WERI-Rb-1 (cell line): ENCODE measurements at regions not wholly inside any gene's neighbourhood (a gene's known extent, or its start where the extent isn't known, plus 50 kb on each side); places are given as distances from the start of the nearest gene placed in this dataset.

Experiments
- DNase-seq: peaks from one replicate; pipeline ENCODE4 v3.0.0-alpha.2; 2020
- H3K27ac ChIP-seq: fragments of 250-450 bp; sonication (Bioruptor Pico); 2 replicates; pipeline ENCODE4 v1.5.1; 2020; ENCODE audit warnings: mild to moderate bottlenecking, moderate library complexity
- H3K27me3 ChIP-seq: fragments of 250-450 bp; sonication (Bioruptor Pico); 2 replicates; pipeline ENCODE4 v1.5.1; 2021; ENCODE audit warnings: mild to moderate bottlenecking, low read depth, moderate library complexity; ENCODE audit not compliant: insufficient read depth, severe bottlenecking
- H3K36me3 ChIP-seq: fragments of 250-450 bp; sonication (Bioruptor Pico); 2 replicates; pipeline ENCODE4 v1.5.1; 2020; ENCODE audit warnings: mild to moderate bottlenecking, moderate library complexity
- H3K4me3 ChIP-seq: 2 replicates; pipeline ENCODE4 v1.5.1; 2011; ENCODE audit warnings: low read depth, mild to moderate bottlenecking, control low read depth, low read length
- H3K9me3 ChIP-seq: fragments of 250-450 bp; sonication (Bioruptor Pico); 2 replicates; pipeline ENCODE4 v1.5.1; 2021; ENCODE audit warnings: mild to moderate bottlenecking, moderate library complexity; ENCODE audit not compliant: severe bottlenecking
- TF ChIP-seq, protein P1 (sequence below): IDR thresholded peaks from 2 replicates; pipeline ENCODE4 v1.5.1; 2011; ENCODE audit warnings: low read depth, mild to moderate bottlenecking, control low read depth, inconsistent platforms, low read length

DNA sequence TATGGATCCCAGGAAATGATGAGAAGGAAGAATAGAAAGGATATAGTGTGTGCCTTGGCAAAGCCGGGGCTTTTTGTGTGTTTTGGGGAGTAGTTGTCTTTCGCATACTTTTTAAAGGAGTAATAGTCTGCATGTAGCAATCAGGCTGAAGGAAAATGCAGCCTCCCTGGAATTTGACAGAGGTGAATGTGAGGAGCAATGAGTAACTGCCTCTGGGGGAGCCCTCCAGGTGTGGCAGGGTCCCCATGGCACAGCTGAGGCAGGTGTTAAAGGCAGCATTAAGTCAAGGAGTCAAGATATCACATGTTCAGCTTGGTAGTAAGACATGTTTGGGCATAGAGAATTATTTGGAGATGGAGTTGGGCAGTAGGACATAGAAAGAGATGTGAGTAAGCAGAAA, 203.1 kb downstream of the C6orf118 start:
- H3K4me3 ChIP-seq, result no peak overlapping the region
- TF ChIP-seq, protein P1, sequence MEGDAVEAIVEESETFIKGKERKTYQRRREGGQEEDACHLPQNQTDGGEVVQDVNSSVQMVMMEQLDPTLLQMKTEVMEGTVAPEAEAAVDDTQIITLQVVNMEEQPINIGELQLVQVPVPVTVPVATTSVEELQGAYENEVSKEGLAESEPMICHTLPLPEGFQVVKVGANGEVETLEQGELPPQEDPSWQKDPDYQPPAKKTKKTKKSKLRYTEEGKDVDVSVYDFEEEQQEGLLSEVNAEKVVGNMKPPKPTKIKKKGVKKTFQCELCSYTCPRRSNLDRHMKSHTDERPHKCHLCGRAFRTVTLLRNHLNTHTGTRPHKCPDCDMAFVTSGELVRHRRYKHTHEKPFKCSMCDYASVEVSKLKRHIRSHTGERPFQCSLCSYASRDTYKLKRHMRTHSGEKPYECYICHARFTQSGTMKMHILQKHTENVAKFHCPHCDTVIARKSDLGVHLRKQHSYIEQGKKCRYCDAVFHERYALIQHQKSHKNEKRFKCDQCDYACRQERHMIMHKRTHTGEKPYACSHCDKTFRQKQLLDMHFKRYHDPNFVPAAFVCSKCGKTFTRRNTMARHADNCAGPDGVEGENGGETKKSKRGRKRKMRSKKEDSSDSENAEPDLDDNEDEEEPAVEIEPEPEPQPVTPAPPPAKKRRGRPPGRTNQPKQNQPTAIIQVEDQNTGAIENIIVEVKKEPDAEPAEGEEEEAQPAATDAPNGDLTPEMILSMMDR, result no peak
- no peaks in the 10 kb centered on the region for H3K27me3 ChIP-seq
- no peaks in the 10 kb centered on the region for H3K9me3 ChIP-seq
- no peak for DNase-seq
- no peaks in the 10 kb centered on the region for H3K36me3 ChIP-seq
- no peak overlapping the region for H3K27ac ChIP-seq

DNA sequence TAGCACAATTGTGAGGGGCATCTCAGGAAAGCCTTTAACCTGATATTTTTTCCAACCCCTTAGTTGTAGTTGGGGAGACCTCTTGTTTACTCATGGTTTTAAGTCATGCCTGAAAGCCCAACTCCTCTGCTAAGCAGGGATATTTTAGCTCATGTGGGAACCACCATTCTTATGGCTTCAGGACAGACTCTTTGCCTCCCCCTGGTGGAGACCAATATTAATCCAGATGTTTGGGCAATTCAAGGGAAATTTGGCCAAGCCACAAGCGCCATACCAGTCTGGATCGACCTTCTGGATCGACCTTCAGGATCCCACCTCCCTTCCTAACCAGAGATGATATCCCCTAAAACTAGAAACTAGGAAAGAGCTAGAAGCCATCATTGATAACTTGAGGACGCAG, 211.2 kb downstream of the C6orf118 start:
- Histone ChIP-seq H3K27ac (no peak overlapping the region), H3K36me3 (no peaks in the 10 kb centered on the region), H3K27me3 (no peaks in the 10 kb centered on the region), H3K4me3 (no peak overlapping the region), H3K9me3 (no peaks in the 10 kb centered on the region)
- TF ChIP-seq, protein P1, result peak; percentile 43
- no peak for DNase-seq

DNA sequence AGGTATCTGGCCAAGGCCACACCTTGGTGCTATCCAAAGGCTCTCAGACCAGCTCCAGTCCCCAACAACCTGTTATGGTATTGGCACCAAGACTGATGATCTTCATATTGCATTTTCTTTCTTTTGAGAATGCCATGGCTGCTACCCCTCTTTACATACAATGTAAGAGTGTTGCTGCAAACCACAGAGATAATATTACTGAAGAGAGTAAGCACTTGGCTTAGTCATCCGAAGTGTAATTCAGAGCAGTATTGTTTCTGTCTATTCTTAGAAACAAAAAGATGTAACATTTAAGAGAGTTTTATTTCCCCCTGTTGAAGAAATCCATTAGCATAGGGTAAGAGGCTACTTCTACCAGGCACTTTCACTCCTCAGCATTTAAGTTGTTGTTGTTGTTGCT, 212.5 kb downstream of the C6orf118 start:
- Histone ChIP-seq H3K36me3 (no peaks in the 10 kb centered on the region), H3K4me3 (no peak overlapping the region), H3K9me3 (no peaks in the 10 kb centered on the region), H3K27me3 (no peaks in the 10 kb centered on the region), H3K27ac (no peak overlapping the region)
- no peak for DNase-seq
- TF ChIP-seq, protein P1, result no peak

DNA sequence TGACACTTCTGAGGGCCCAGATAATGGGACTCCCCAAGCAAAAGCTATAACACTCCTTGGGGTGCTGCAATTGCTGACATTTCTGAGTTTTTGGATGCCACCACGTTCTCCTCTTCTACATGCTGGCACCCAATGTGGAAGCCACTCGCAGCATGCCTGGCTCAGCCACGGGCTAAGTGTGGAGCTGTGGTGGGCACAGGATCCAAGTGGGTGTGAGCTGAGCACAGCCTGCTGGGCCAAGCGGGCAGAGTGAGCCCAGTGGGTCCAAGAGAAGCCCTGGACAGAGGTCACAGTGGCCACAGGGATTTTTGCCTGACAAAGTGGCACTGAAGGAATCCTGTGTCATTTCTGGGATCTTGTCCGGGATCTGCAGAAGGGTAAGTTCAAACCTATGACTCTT, 213.2 kb downstream of the C6orf118 start:
- no peaks in the 10 kb centered on the region for H3K36me3 ChIP-seq
- DNase-seq, result no peak
- H3K4me3 ChIP-seq, result no peak overlapping the region
- no peaks in the 10 kb centered on the region for H3K27me3 ChIP-seq
- H3K9me3 ChIP-seq, result no peaks in the 10 kb centered on the region
- TF ChIP-seq, protein P1, result no peak
- no peak overlapping the region for H3K27ac ChIP-seq

DNA sequence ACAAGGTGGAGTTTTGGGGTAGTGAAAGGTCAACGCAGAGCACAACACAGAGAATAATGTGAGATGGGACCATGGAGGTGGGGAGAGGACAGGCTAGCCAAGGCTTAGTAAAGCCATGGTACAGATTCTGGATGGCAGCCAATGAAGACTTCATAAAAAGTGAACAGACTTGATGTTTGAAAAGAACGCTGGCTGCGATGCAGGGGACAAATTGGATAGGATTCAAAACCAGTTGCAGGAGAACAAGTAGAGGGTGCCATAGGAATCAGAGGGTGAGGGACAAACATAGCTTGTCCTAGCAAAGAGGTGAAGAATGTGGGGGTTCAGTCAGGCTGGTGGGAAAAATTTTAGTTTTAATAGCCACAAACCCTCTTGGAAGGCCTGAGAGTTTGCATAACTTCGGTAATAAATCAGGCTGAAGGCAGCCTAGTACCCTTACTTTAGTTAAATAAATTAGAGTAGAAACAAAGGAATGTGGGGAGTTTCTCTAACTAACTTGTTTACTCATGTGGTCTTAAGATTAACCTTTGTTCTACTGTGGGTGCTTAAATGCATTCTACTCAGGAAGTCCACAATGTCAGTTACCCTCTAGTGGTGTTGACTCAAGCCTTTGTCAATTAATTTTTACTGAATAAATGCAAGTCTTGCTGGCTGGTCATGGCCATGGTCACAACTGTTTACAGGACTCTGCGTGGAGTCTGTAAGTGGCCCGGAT, 216.4 kb downstream of the C6orf118 start:
- Histone ChIP-seq H3K27ac (no peak overlapping the region), H3K9me3 (no peaks in the 10 kb centered on the region), H3K27me3 (no peaks in the 10 kb centered on the region), H3K36me3 (no peaks in the 10 kb centered on the region), H3K4me3 (no peak overlapping the region)
- no peak for DNase-seq
- TF ChIP-seq, protein P1, result no peak
